ENCODE measurements at regions not wholly inside any gene's neighbourhood (a gene's known extent, or its start where the extent isn't known, plus 50 kb on each side); places are given as distances from the start of the nearest gene placed in this dataset.

DNA sequence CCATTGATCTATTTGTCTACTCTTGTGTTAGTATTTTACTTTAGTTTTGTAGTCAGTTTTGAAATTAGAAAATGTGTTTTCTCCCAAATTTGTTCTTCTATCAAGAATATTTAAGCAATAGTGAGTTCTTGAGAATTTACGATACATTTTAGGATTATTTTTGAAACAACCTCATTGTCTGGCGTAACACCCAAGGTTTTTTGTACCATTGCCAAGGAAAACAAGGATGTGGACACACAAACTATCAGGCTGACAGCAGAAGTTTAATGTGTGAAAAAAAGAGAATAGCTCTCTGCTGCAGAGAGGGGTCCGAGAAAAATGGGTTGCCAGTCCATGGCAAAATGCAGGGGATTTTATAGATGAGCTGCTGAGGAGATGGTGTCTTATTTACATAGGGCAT is 865.1 kb upstream of the CNTN5 start:
- Histone ChIP-seq H3K79me1 (ENCODE audit: low read depth in 1 of 2, low read length in 2 of 2) (no peaks in the 10 kb centered on the region), H3K9me3 (ENCODE audit: control insufficient read depth, insufficient read depth, low read length) (peaks cover 7% of the 10 kb centered on the region), H4K5ac (ENCODE audit: low read depth, low read length) (no peak overlapping the region), H3K9me1 (ENCODE audit: insufficient read depth, low read length) (no peaks in the 10 kb centered on the region), H3K27ac (ENCODE audit: insufficient read depth, low read length) (no peak overlapping the region), H3K36me3 (ENCODE audit: control insufficient read depth, insufficient read depth, low read length) (no peaks in the 10 kb centered on the region), H4K20me1 (ENCODE audit: insufficient read depth, low read length) (no peaks in the 10 kb centered on the region), H2BK20ac (ENCODE audit: low read depth, low read length) (no peak overlapping the region), H2AK5ac (ENCODE audit: low read depth, low read length) (no peak overlapping the region), H3K56ac (ENCODE audit: extremely low read depth, insufficient read depth, low read length) (no peak overlapping the region), H4K8ac (ENCODE audit: low read depth in 2 of 2, low read length in 2 of 2) (no peak overlapping the region), H3K18ac (ENCODE audit: low read depth, low read length) (no peak overlapping the region), H3K9ac (ENCODE audit: low read depth, low read length) (no peak overlapping the region), H3K4me2 (ENCODE audit: low read depth, low read length) (no peak overlapping the region), H3K27me3 (ENCODE audit: control insufficient read depth, insufficient read depth, low read length) (no peaks in the 10 kb centered on the region), H3K4me3 (ENCODE audit: insufficient read depth, low read depth, low read length) (no peak overlapping the region), H2BK15ac (ENCODE audit: low read depth, low read length) (no peak overlapping the region), H3K14ac (replicated peaks; ENCODE audit: low read depth, low read length) (no peak overlapping the region), H2AK9ac (replicated peaks; ENCODE audit: low read depth, low read length, poor library complexity) (no peak overlapping the region), H2BK5ac (ENCODE audit: low read depth, low read length, poor library complexity, severe bottlenecking) (no peak overlapping the region), H3K23ac (ENCODE audit: low read depth, low read length) (no peak overlapping the region), H3K4me1 (ENCODE audit: control insufficient read depth, insufficient read depth, low read length) (no peaks in the 10 kb centered on the region), H2AFZ (replicated peaks; ENCODE audit: low read length, poor library complexity) (no peak overlapping the region), H3K4ac (ENCODE audit: low read depth, low read length) (no peak overlapping the region), H2BK120ac (ENCODE audit: low read depth, low read length) (no peak overlapping the region), H4K91ac (ENCODE audit: insufficient read depth, low read depth, low read length) (no peak overlapping the region)
- POLR2A ChIA-PET (ENCODE audit: unreplicated experiment): no interaction called here
- no TSS peak for BruUV-seq (replicated peaks)
- no peak for DNase-seq
- CTCF ChIA-PET: no interaction called here
- ATAC-seq (ENCODE audit: low read depth): no peak
- in situ Hi-C loops (cut with MboI; ENCODE audit: low sequenced_read_pairs): no loop called here
- 79% methylated on average over 2 of the region's 3 CpGs; no CpG with 5 or more reads in 1 of the 2 experiments for WGBS, 2 experiments (ENCODE audit: extremely low coverage in 2 of 2, insufficient read length in 1 of 2)
- TF ChIP-seq BHLHE40 (IDR thresholded peaks at IDR 0.05; ENCODE audit: low read depth, low read length): no peak
- no peak for TF ChIP-seq SMC3 (IDR thresholded peaks at IDR 0.05; ENCODE audit: low read depth, low read length)
- no peak for TF ChIP-seq RAD21 (IDR thresholded peaks at IDR 0.05; ENCODE audit: low read length)
- TF ChIP-seq MAZ (IDR thresholded peaks at IDR 0.05; ENCODE audit: borderline replicate concordance, low read depth, low read length): no peak
- no peak for TF ChIP-seq CEBPB (IDR thresholded peaks at IDR 0.05; ENCODE audit: low read depth, low read length)
- no peak for TF ChIP-seq RCOR1 (IDR thresholded peaks at IDR 0.05; ENCODE audit: insufficient replicate concordance, low read length)
- no peak for TF ChIP-seq POLR2A (IDR thresholded peaks at IDR 0.05; ENCODE audit: low read depth, low read length)
- TF ChIP-seq NFE2L2 (IDR thresholded peaks at IDR 0.05; ENCODE audit: low read depth, low read length): no peak
- no peak for TF ChIP-seq CTCF (conservative IDR thresholded peaks at IDR 0.05; ENCODE audit: low read depth, low read length)
- no peak for TF ChIP-seq ELK1 (IDR thresholded peaks at IDR 0.05; ENCODE audit: borderline replicate concordance, low read depth, low read length)
- TF ChIP-seq MAFK (IDR thresholded peaks at IDR 0.05; ENCODE audit: low read depth, low read length): no peak
- TF ChIP-seq MXI1 (IDR thresholded peaks at IDR 0.05; ENCODE audit: borderline replicate concordance, low read depth, low read length): no peak
- TF ChIP-seq CHD1 (IDR thresholded peaks at IDR 0.05; ENCODE audit: low read depth, low read length): no peak
- TF ChIP-seq FOS (IDR thresholded peaks at IDR 0.05; ENCODE audit: low read depth, low read length): no peak
- TF ChIP-seq, protein P1, sequence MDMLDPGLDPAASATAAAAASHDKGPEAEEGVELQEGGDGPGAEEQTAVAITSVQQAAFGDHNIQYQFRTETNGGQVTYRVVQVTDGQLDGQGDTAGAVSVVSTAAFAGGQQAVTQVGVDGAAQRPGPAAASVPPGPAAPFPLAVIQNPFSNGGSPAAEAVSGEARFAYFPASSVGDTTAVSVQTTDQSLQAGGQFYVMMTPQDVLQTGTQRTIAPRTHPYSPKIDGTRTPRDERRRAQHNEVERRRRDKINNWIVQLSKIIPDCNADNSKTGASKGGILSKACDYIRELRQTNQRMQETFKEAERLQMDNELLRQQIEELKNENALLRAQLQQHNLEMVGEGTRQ (IDR thresholded peaks at IDR 0.05; ENCODE audit: low read depth, low read length): no peak
- no peak for TF ChIP-seq RFX5 (IDR thresholded peaks at IDR 0.05; ENCODE audit: low read depth, low read length)
- intact Hi-C loops (cut with micrococcal nuclease): no loop called here
- dilution Hi-C loops (cut with HindIII; ENCODE audit: low sequenced_read_pairs, unreplicated experiment): no loop called here

Measured in IMR-90 (cell line).